IPS DF 4.7 (cell line): ENCODE measurements at regions not wholly inside any gene's neighbourhood (a gene's known extent, or its start where the extent isn't known, plus 50 kb on each side); places are given as distances from the start of the nearest gene placed in this dataset.
"Not testable (repeated sequence)": the region's sequence is repeated elsewhere in the genome, so short reads cannot be mapped to it uniquely, and the experiment has no call there.

Source experiments
- DNase-seq: peaks from one replicate; pipeline ENCODE4 v3.0.0-alpha.2; 2013; ENCODE audit warnings: low spot score; ENCODE audit errors: extremely low read depth

- no peak for DNase-seq
Observed at GRCh38 chr13:79933389-79933788, 407.5 kb downstream of the SPRY2 start.

- DNase-seq = no peak
Observed at GRCh38 chr13:79932556-79932955, 408.4 kb downstream of the SPRY2 start.

GRCh38 chr13:79923973-79924556 is 416.9 kb downstream of the SPRY2 start:
- DNase-seq = not testable (repeated sequence)

GRCh38 chr13:79919091-79919490 is 421.8 kb downstream of the SPRY2 start:
- no peak for DNase-seq

GRCh38 chr13:79918620-79919019 is 422.3 kb downstream of the SPRY2 start:
- DNase-seq = no peak

- DNase-seq = no peak
Observed at GRCh38 chr13:79917628-79918027, 423.3 kb downstream of the SPRY2 start.

- no peak for DNase-seq
Observed at GRCh38 chr13:79915114-79915811, 425.7 kb downstream of the SPRY2 start.

- DNase-seq = no peak
Observed at GRCh38 chr13:79913141-79913827, 427.6 kb downstream of the SPRY2 start.

GRCh38 chr13:79912403-79912802 is 428.5 kb downstream of the SPRY2 start:
- no peak for DNase-seq

GRCh38 chr13:79910875-79911540 is 429.9 kb downstream of the SPRY2 start:
- no peak for DNase-seq

- no peak for DNase-seq
Observed at GRCh38 chr13:79909644-79910043, 428.7 kb downstream of the NDFIP2 start.

- DNase-seq = no peak
Observed at GRCh38 chr13:79908381-79908780, 427.4 kb downstream of the NDFIP2 start.

GRCh38 chr13:79907527-79907926 is 426.6 kb downstream of the NDFIP2 start:
- DNase-seq = no peak

GRCh38 chr13:79906345-79906744 is 425.4 kb downstream of the NDFIP2 start:
- DNase-seq = no peak

GRCh38 chr13:79905018-79905417 is 424.1 kb downstream of the NDFIP2 start:
- DNase-seq = no peak

- DNase-seq = no peak
Observed at GRCh38 chr13:79904581-79904980, 423.6 kb downstream of the NDFIP2 start.

GRCh38 chr13:79901336-79901735 is 420.4 kb downstream of the NDFIP2 start:
- DNase-seq = no peak

- no peak for DNase-seq
Observed at GRCh38 chr13:79900356-79900755, 419.4 kb downstream of the NDFIP2 start.

GRCh38 chr13:79898996-79899395 is 418.0 kb downstream of the NDFIP2 start:
- DNase-seq = no peak

- DNase-seq = no peak
Observed at GRCh38 chr13:79898202-79898826, 417.4 kb downstream of the NDFIP2 start.

- no peak for DNase-seq
Observed at GRCh38 chr13:79896851-79897250, 415.9 kb downstream of the NDFIP2 start.

- DNase-seq = no peak
Observed at GRCh38 chr13:79895416-79895815, 414.5 kb downstream of the NDFIP2 start.
